IMR-90 (cell line): ENCODE measurements at regions not wholly inside any gene's neighbourhood (a gene's known extent, or its start where the extent isn't known, plus 50 kb on each side); places are given as distances from the start of the nearest gene placed in this dataset.

Source experiments
- ATAC-seq: fragments of 200-7000 bp; cut with Tn5 transposase; 2 replicates; pipeline ENCODE4 v1.9.1; 2020; ENCODE audit warnings: low read depth, mild to moderate bottlenecking, moderate library complexity
- BruUV-seq: library from RNA; stranded (reverse); fragments of 400-500 nt; replicated peaks from 2 replicates; lab custom pipeline; 2021; lab: Mats Ljungman, UMichigan
- CTCF ChIA-PET: fragments of 300-600 bp; formaldehyde crosslinking; extraction: SDS; loops from one replicate; lab custom pipeline; 2021; ENCODE audit warnings: antibody characterized with exemption; lab: Yijun Ruan, JAX
- POLR2A ChIA-PET: fragments of 300-600 bp; sonication (Branson Sonifier 250); formaldehyde crosslinking; loops from one replicate; lab custom pipeline; 2022; ENCODE audit warnings: antibody characterized with exemption; ENCODE audit not compliant: unreplicated experiment; lab: Charles Lee
- DNase-seq: peaks from one replicate; pipeline ENCODE4 v3.0.0; 2013
- H2AFZ ChIP-seq: replicated peaks from 2 replicates; pipeline ENCODE3; 2013; ENCODE audit warnings: low read length, mild to moderate bottlenecking; ENCODE audit not compliant: poor library complexity
- H2AK5ac ChIP-seq: 2 replicates; pipeline ENCODE4 v1.6.1; 2013; ENCODE audit warnings: low read depth, low read length, inconsistent platforms
- H2AK9ac ChIP-seq: replicated peaks from 2 replicates; pipeline ENCODE3; 2013; ENCODE audit warnings: mild to moderate bottlenecking, low read depth, low read length, moderate library complexity; ENCODE audit not compliant: poor library complexity
- H2BK120ac ChIP-seq: 2 replicates; pipeline ENCODE4 v1.6.1; 2013; ENCODE audit warnings: low read depth, low read length, inconsistent platforms
- H2BK15ac ChIP-seq: 3 replicates; pipeline ENCODE4 v1.6.1; 2013; ENCODE audit warnings: low read depth, low read length, inconsistent platforms
- H2BK20ac ChIP-seq: 2 replicates; pipeline ENCODE4 v1.6.1; 2013; ENCODE audit warnings: low read depth, mild to moderate bottlenecking, inconsistent platforms, low read length, moderate library complexity
- H2BK5ac ChIP-seq: 2 replicates; pipeline ENCODE4 v1.6.1; 2013; ENCODE audit warnings: mild to moderate bottlenecking, low read depth, low read length, inconsistent platforms; ENCODE audit not compliant: poor library complexity, severe bottlenecking
- H3K14ac ChIP-seq: replicated peaks from 2 replicates; pipeline ENCODE4 v1.6.1; 2013; ENCODE audit warnings: low read depth, low read length, inconsistent platforms
- H3K18ac ChIP-seq: 2 replicates; pipeline ENCODE4 v1.6.1; 2013; ENCODE audit warnings: low read depth, low read length, control low read depth
- H3K23ac ChIP-seq: 2 replicates; pipeline ENCODE4 v1.6.1; 2013; ENCODE audit warnings: low read depth, low read length, inconsistent platforms
- H3K27ac ChIP-seq: 2 replicates; pipeline ENCODE4 v1.5.1; 2013; ENCODE audit warnings: mild to moderate bottlenecking, control low read depth, low read length; ENCODE audit not compliant: insufficient read depth
- H3K27me3 ChIP-seq: 2 replicates; pipeline ENCODE4 v1.6.1; 2013; ENCODE audit warnings: low read length; ENCODE audit not compliant: control insufficient read depth, insufficient read depth
- H3K36me3 ChIP-seq: 2 replicates; pipeline ENCODE4 v1.6.1; 2013; ENCODE audit warnings: low read length, mixed read lengths; ENCODE audit not compliant: control insufficient read depth, insufficient read depth
- H3K4ac ChIP-seq: 2 replicates; pipeline ENCODE4 v1.6.1; 2013; ENCODE audit warnings: low read depth, low read length, inconsistent platforms
- H3K4me1 ChIP-seq: 2 replicates; pipeline ENCODE4 v1.6.1; 2013; ENCODE audit warnings: low read length, mixed read lengths; ENCODE audit not compliant: control insufficient read depth, insufficient read depth
- H3K4me2 ChIP-seq: 2 replicates; pipeline ENCODE4 v1.6.1; 2013; ENCODE audit warnings: low read depth, mild to moderate bottlenecking, control low read depth, low read length, moderate library complexity
- H3K4me3 ChIP-seq: 2 replicates; pipeline ENCODE4 v1.5.1; 2013; ENCODE audit warnings: low read depth, mild to moderate bottlenecking, control low read depth, low read length, moderate library complexity; ENCODE audit not compliant: insufficient read depth
- H3K56ac ChIP-seq: 2 replicates; pipeline ENCODE4 v1.6.1; 2013; ENCODE audit warnings: low read length, inconsistent platforms; ENCODE audit not compliant: insufficient read depth; ENCODE audit errors: extremely low read depth
- H3K79me1 ChIP-seq, 2 experiments: 2 replicates each; pipeline ENCODE4 v1.6.1; 2013; ENCODE audit warnings: low read length in 2 of 2, inconsistent platforms in 1 of 2, low read depth in 1 of 2
- H3K9ac ChIP-seq: 2 replicates; pipeline ENCODE4 v1.6.1; 2013; ENCODE audit warnings: low read depth, low read length, control low read depth
- H3K9me1 ChIP-seq: 2 replicates; pipeline ENCODE4 v1.6.1; 2013; ENCODE audit warnings: low read length, inconsistent platforms; ENCODE audit not compliant: insufficient read depth
- H3K9me3 ChIP-seq: 2 replicates; pipeline ENCODE4 v1.6.1; 2013; ENCODE audit warnings: low read length; ENCODE audit not compliant: control insufficient read depth, insufficient read depth
- H4K20me1 ChIP-seq: 2 replicates; pipeline ENCODE4 v1.6.1; 2013; ENCODE audit warnings: low read length, inconsistent platforms; ENCODE audit not compliant: insufficient read depth
- H4K5ac ChIP-seq: 2 replicates; pipeline ENCODE4 v1.6.1; 2013; ENCODE audit warnings: mild to moderate bottlenecking, low read depth, low read length, control low read depth
- H4K8ac ChIP-seq, 2 experiments: 2 replicates each; pipeline ENCODE4 v1.6.1; 2013; ENCODE audit warnings: low read depth in 2 of 2, low read length in 2 of 2, control low read depth in 1 of 2, inconsistent platforms in 1 of 2
- H4K91ac ChIP-seq: 2 replicates; pipeline ENCODE4 v1.6.1; 2013; ENCODE audit warnings: low read depth, low read length, inconsistent platforms; ENCODE audit not compliant: insufficient read depth
- BHLHE40 ChIP-seq: fragments of 150-350 bp; IDR thresholded peaks from 2 replicates; pipeline ENCODE4 v1.6.1; 2016; ENCODE audit warnings: mild to moderate bottlenecking, low read depth, low read length
- CEBPB ChIP-seq: IDR thresholded peaks from 2 replicates; pipeline ENCODE4 v1.6.1; 2012; ENCODE audit warnings: low read depth, low read length, improper control_type of control experiment
- CHD1 ChIP-seq: IDR thresholded peaks from 2 replicates; pipeline ENCODE4 v1.6.1; 2012; ENCODE audit warnings: low read depth, low read length, improper control_type of control experiment
- CTCF ChIP-seq: conservative IDR thresholded peaks from 2 replicates; pipeline ENCODE4 v1.5.1; 2012; ENCODE audit warnings: mild to moderate bottlenecking, low read depth, low read length, improper control_type of control experiment
- ELK1 ChIP-seq: fragments of 150-350 bp; IDR thresholded peaks from 2 replicates; pipeline ENCODE4 v1.6.1; 2016; ENCODE audit warnings: low read depth, mild to moderate bottlenecking, low read length, moderate library complexity, borderline replicate concordance
- FOS ChIP-seq: fragments of 150-350 bp; IDR thresholded peaks from 2 replicates; pipeline ENCODE4 v1.6.1; 2016; ENCODE audit warnings: low read depth, low read length
- MAFK ChIP-seq: IDR thresholded peaks from 2 replicates; pipeline ENCODE4 v1.6.1; 2012; ENCODE audit warnings: low read depth, low read length, improper control_type of control experiment
- MAZ ChIP-seq: IDR thresholded peaks from 2 replicates; pipeline ENCODE4 v1.6.1; 2012; ENCODE audit warnings: low read depth, mild to moderate bottlenecking, low read length, improper control_type of control experiment, moderate library complexity, borderline replicate concordance
- MXI1 ChIP-seq: IDR thresholded peaks from 2 replicates; pipeline ENCODE4 v1.6.1; 2012; ENCODE audit warnings: low read depth, mild to moderate bottlenecking, low read length, moderate library complexity, borderline replicate concordance
- NFE2L2 ChIP-seq: fragments of 150-350 bp; IDR thresholded peaks from 2 replicates; pipeline ENCODE4 v1.6.1; 2016; ENCODE audit warnings: low read depth, mild to moderate bottlenecking, low read length
- POLR2A ChIP-seq: IDR thresholded peaks from 2 replicates; pipeline ENCODE4 v1.6.1; 2012; ENCODE audit warnings: mild to moderate bottlenecking, low read depth, low read length
- RAD21 ChIP-seq: IDR thresholded peaks from 2 replicates; pipeline ENCODE4 v1.6.1; 2012; ENCODE audit warnings: low read length, improper control_type of control experiment
- RCOR1 ChIP-seq: IDR thresholded peaks from 2 replicates; pipeline ENCODE4 v1.6.1; 2012; ENCODE audit warnings: mild to moderate bottlenecking, low read length, improper control_type of control experiment; ENCODE audit not compliant: insufficient replicate concordance
- RFX5 ChIP-seq: IDR thresholded peaks from 2 replicates; pipeline ENCODE4 v1.8.0; 2012; ENCODE audit warnings: low read depth, mild to moderate bottlenecking, low read length, moderate library complexity
- SMC3 ChIP-seq: fragments of 150-350 bp; IDR thresholded peaks from 2 replicates; pipeline ENCODE4 v1.6.1; 2016; ENCODE audit warnings: low read depth, mild to moderate bottlenecking, antibody characterized with exemption, low read length, moderate library complexity
- USF2 ChIP-seq: fragments of 150-350 bp; IDR thresholded peaks from 2 replicates; pipeline ENCODE4 v1.6.1; 2017; ENCODE audit warnings: mild to moderate bottlenecking, antibody characterized with exemption, low read length, low read depth
- dilution Hi-C: fragments of 300-500 bp; cut with HindIII; formaldehyde crosslinking; loops from one replicate; pipeline ENCODE4 v1.14.3; 2018; ENCODE audit warnings: low sequenced_read_pairs; ENCODE audit not compliant: unreplicated experiment
- in situ Hi-C: fragments of 300-500 bp; cut with MboI; formaldehyde crosslinking; loops from 3 replicates; pipeline ENCODE4 v1.14.3; 2019; ENCODE audit warnings: low sequenced_read_pairs, inconsistent platforms, mixed read lengths
- intact Hi-C: fragments of 100-400 bp; cut with micrococcal nuclease; formaldehyde crosslinking; loops from 2 replicates; pipeline ENCODE4 v1.10.0; 2022

- H3K23ac ChIP-seq = no peak overlapping the region
- H4K91ac ChIP-seq = no peak overlapping the region
- H3K9me3 ChIP-seq = no peaks in the 10 kb centered on the region
- dilution Hi-C loops = no loop called here
- no peak overlapping the region for H2BK5ac ChIP-seq
- H2BK20ac ChIP-seq = no peak overlapping the region
- no peak overlapping the region for H3K56ac ChIP-seq
- no peak overlapping the region for H4K5ac ChIP-seq
- no peak for ATAC-seq
- H3K4me2 ChIP-seq = no peak overlapping the region
- no peak overlapping the region for H3K4me3 ChIP-seq
- POLR2A ChIA-PET = no interaction called here
- intact Hi-C loops = no loop called here
- H2AFZ ChIP-seq = no peak overlapping the region
- H3K9ac ChIP-seq = no peak overlapping the region
- H3K18ac ChIP-seq = no peak overlapping the region
- no peaks in the 10 kb centered on the region for H3K27me3 ChIP-seq
- H2BK120ac ChIP-seq = no peak overlapping the region
- H3K4ac ChIP-seq = no peak overlapping the region
- H2AK5ac ChIP-seq = no peak overlapping the region
- H3K9me1 ChIP-seq = no peaks in the 10 kb centered on the region
- in situ Hi-C loops = no loop called here
- H3K79me1 ChIP-seq = no peaks in the 10 kb centered on the region
- H3K4me1 ChIP-seq = no peaks in the 10 kb centered on the region
- no peak overlapping the region for H2BK15ac ChIP-seq
- H4K20me1 ChIP-seq = no peaks in the 10 kb centered on the region
- no peak overlapping the region for H2AK9ac ChIP-seq
- BruUV-seq = no TSS peak
- DNase-seq = no peak
- H3K27ac ChIP-seq = no peak overlapping the region
- CTCF ChIA-PET = no interaction called here
- TF ChIP-seq RAD21 (no peak), CHD1 (no peak), FOS (no peak), NFE2L2 (no peak), ELK1 (no peak), POLR2A (no peak), SMC3 (no peak), RFX5 (no peak), RCOR1 (no peak), BHLHE40 (no peak), USF2 (no peak), MAZ (no peak), MXI1 (no peak), MAFK (no peak), CTCF (no peak), CEBPB (no peak)
- no peak overlapping the region for H4K8ac ChIP-seq
- H3K36me3 ChIP-seq = no peaks in the 10 kb centered on the region
- no peak overlapping the region for H3K14ac ChIP-seq
Measured at GRCh38 chr10:57921140-57921539, 346.6 kb downstream of the IPMK start.
